HL-60/S4 treated with retinoic acid at 250 ng/mL for 4 days and 3 days (cell line): ENCODE measurements at regions not wholly inside any gene's neighbourhood (a gene's known extent, or its start where the extent isn't known, plus 50 kb on each side); places are given as distances from the start of the nearest gene placed in this dataset.

Experiments used
- in situ Hi-C: fragments of 300-500 bp; cut with MboI; formaldehyde crosslinking; loops from 2 replicates; pipeline ENCODE4 v1.7.0; 2022; ENCODE audit warnings: low sequenced_read_pairs

GRCh38 chr17:21513012-21513570, 136.9 kb downstream of the KCNJ12 start:
- in situ Hi-C loops = loop anchor here (25.0 kb wide), 1 partner anchor 251 kb away; the partner anchor contains the start of gene NATD1

GRCh38 chr17:21514567-21514966, 138.4 kb downstream of the KCNJ12 start:
- in situ Hi-C loops = loop anchor here (25.0 kb wide), 1 partner anchor 252 kb away; the partner anchor contains the start of gene NATD1

GRCh38 chr17:21517538-21518293, 141.6 kb downstream of the KCNJ12 start:
- in situ Hi-C loops = loop anchor here (25.0 kb wide), 1 partner anchor 255 kb away; the partner anchor contains the start of gene NATD1

- in situ Hi-C loops = loop anchor here (25.0 kb wide), 1 partner anchor 261 kb away; the partner anchor contains the start of gene NATD1
These were observed 146.7 kb downstream of the KCNJ12 start for GRCh38 chr17:21522755-21523336.

- in situ Hi-C loops = loop anchor here (25.0 kb wide), 1 partner anchor 261 kb away; the partner anchor contains the start of gene NATD1
These were observed 147.5 kb downstream of the KCNJ12 start for GRCh38 chr17:21523497-21524210.

- in situ Hi-C loops = loop anchor here (25.0 kb wide), 1 partner anchor 262 kb away; the partner anchor contains the start of gene NATD1
These were observed 148.0 kb downstream of the KCNJ12 start for GRCh38 chr17:21524211-21524591.

GRCh38 chr17:21525464-21526130, 149.4 kb downstream of the KCNJ12 start:
- in situ Hi-C loops = no loop called here

- in situ Hi-C loops = no loop called here
These were observed 152.0 kb downstream of the KCNJ12 start for GRCh38 chr17:21528031-21528695.

- in situ Hi-C loops = no loop called here
These were observed 154.2 kb downstream of the KCNJ12 start for GRCh38 chr17:21530311-21530710.

- in situ Hi-C loops = no loop called here
These were observed 154.7 kb downstream of the KCNJ12 start for GRCh38 chr17:21530841-21531240.

GRCh38 chr17:21532763-21533385, 156.7 kb downstream of the KCNJ12 start:
- in situ Hi-C loops = no loop called here

GRCh38 chr17:21535686-21536375, 156.5 kb upstream of the KCNJ18 start:
- in situ Hi-C loops = no loop called here

- in situ Hi-C loops = no loop called here
These were observed 155.0 kb upstream of the KCNJ18 start for GRCh38 chr17:21537302-21537701.

GRCh38 chr17:21538615-21539014, 153.7 kb upstream of the KCNJ18 start:
- in situ Hi-C loops = no loop called here

- in situ Hi-C loops = no loop called here
These were observed 153.2 kb upstream of the KCNJ18 start for GRCh38 chr17:21539146-21539545.

GRCh38 chr17:21540502-21540901, 151.8 kb upstream of the KCNJ18 start:
- in situ Hi-C loops = no loop called here

GRCh38 chr17:21542070-21542469, 150.3 kb upstream of the KCNJ18 start:
- in situ Hi-C loops = no loop called here

- in situ Hi-C loops = no loop called here
These were observed 149.3 kb upstream of the KCNJ18 start for GRCh38 chr17:21542991-21543390.

- in situ Hi-C loops = no loop called here
These were observed 147.3 kb upstream of the KCNJ18 start for GRCh38 chr17:21545064-21545463.
